NCI-H1105 (cell line): ENCODE measurements at regions not wholly inside any gene's neighbourhood (a gene's known extent, or its start where the extent isn't known, plus 50 kb on each side); places are given as distances from the start of the nearest gene placed in this dataset.

Experiments
- DNase-seq: peaks from one replicate; lab custom pipeline; 2025; lab: John Stamatoyannopoulos, UW

- no peak for DNase-seq
Measured at GRCh38 chr2:128750328-128751165, 431.9 kb upstream of the HS6ST1 start.

- DNase-seq: no peak
Measured at GRCh38 chr2:128751746-128752145, 433.1 kb upstream of the HS6ST1 start.

GRCh38 chr2:128752691-128753263, 434.1 kb upstream of the HS6ST1 start:
- DNase-seq: no peak

GRCh38 chr2:128753321-128753720, 434.7 kb upstream of the HS6ST1 start:
- DNase-seq: no peak

GRCh38 chr2:128753800-128754199, 435.1 kb upstream of the HS6ST1 start:
- no peak for DNase-seq

- DNase-seq: no peak
Measured at GRCh38 chr2:128754246-128754724, 435.6 kb upstream of the HS6ST1 start.

- DNase-seq: no peak
Measured at GRCh38 chr2:128755695-128756364, 437.2 kb upstream of the HS6ST1 start.

- DNase-seq: no peak
Measured at GRCh38 chr2:128756365-128756717, 437.7 kb upstream of the HS6ST1 start.

- no peak for DNase-seq
Measured at GRCh38 chr2:128765811-128766210, 447.1 kb upstream of the HS6ST1 start.

GRCh38 chr2:128768041-128768440, 449.4 kb upstream of the HS6ST1 start:
- no peak for DNase-seq

- no peak for DNase-seq
Measured at GRCh38 chr2:128769457-128770142, 450.9 kb upstream of the HS6ST1 start.

- DNase-seq: no peak
Measured at GRCh38 chr2:128770143-128771085, 451.7 kb upstream of the HS6ST1 start.

- DNase-seq: no peak
Measured at GRCh38 chr2:128771401-128771800, 452.7 kb upstream of the HS6ST1 start.

GRCh38 chr2:128772671-128773070, 454.0 kb upstream of the HS6ST1 start:
- no peak for DNase-seq

GRCh38 chr2:128773641-128774319, 455.1 kb upstream of the HS6ST1 start:
- DNase-seq: no peak

GRCh38 chr2:128774320-128775216, 455.9 kb upstream of the HS6ST1 start:
- no peak for DNase-seq

- DNase-seq: no peak
Measured at GRCh38 chr2:128775217-128775913, 456.7 kb upstream of the HS6ST1 start.

GRCh38 chr2:128775914-128776285, 457.2 kb upstream of the HS6ST1 start:
- no peak for DNase-seq
